Calu3 (cell line): ENCODE measurements at regions not wholly inside any gene's neighbourhood (a gene's known extent, or its start where the extent isn't known, plus 50 kb on each side); places are given as distances from the start of the nearest gene placed in this dataset.

Source experiments
- BruUV-seq: library from RNA; stranded (reverse); fragments of 400-500 nt; replicated peaks from 2 replicates; lab custom pipeline; 2021; lab: Mats Ljungman, UMichigan
- CTCF ChIA-PET: fragments of 300-600 bp; sonication (Branson Sonifier 250); formaldehyde crosslinking; loops from one replicate; lab custom pipeline; 2022; ENCODE audit warnings: antibody characterized with exemption; lab: Charles Lee
- DNase-seq: peaks from one replicate; pipeline ENCODE4 v3.0.0; 2022
- H3K27ac Mint-ChIP-seq: one replicate; pipeline ENCODE4 v1.8.0; 2022; ENCODE audit warnings: mixed read lengths; ENCODE audit not compliant: unreplicated experiment
- H3K27me3 Mint-ChIP-seq: one replicate; pipeline ENCODE4 v1.8.0; 2022; ENCODE audit warnings: mixed read lengths; ENCODE audit not compliant: unreplicated experiment
- H3K36me3 Mint-ChIP-seq: one replicate; pipeline ENCODE4 v1.8.0; 2022; ENCODE audit warnings: mild to moderate bottlenecking, moderate library complexity, mixed read lengths; ENCODE audit not compliant: insufficient read depth, unreplicated experiment
- H3K4me1 Mint-ChIP-seq: one replicate; pipeline ENCODE4 v1.8.0; 2022; ENCODE audit warnings: mild to moderate bottlenecking, low read depth, mixed read lengths; ENCODE audit not compliant: unreplicated experiment
- H3K4me3 Mint-ChIP-seq: one replicate; pipeline ENCODE4 v1.8.0; 2022; ENCODE audit warnings: mild to moderate bottlenecking, low read depth, moderate library complexity, mixed read lengths; ENCODE audit not compliant: unreplicated experiment
- H3K9me3 Mint-ChIP-seq: one replicate; pipeline ENCODE4 v1.8.0; 2022; ENCODE audit warnings: low read depth, mixed read lengths; ENCODE audit not compliant: unreplicated experiment
- intact Hi-C: fragments of 100-400 bp; cut with micrococcal nuclease; formaldehyde crosslinking; loops from one replicate; pipeline ENCODE4 v1.10.0; 2022; ENCODE audit not compliant: unreplicated experiment
- TF ChIP-seq, protein P1 (sequence below): fragments of 200-600 bp; IDR thresholded peaks from one replicate; pipeline ENCODE4 v1.8.0; 2022; ENCODE audit warnings: antibody characterized with exemption; ENCODE audit not compliant: unreplicated experiment

DNA sequence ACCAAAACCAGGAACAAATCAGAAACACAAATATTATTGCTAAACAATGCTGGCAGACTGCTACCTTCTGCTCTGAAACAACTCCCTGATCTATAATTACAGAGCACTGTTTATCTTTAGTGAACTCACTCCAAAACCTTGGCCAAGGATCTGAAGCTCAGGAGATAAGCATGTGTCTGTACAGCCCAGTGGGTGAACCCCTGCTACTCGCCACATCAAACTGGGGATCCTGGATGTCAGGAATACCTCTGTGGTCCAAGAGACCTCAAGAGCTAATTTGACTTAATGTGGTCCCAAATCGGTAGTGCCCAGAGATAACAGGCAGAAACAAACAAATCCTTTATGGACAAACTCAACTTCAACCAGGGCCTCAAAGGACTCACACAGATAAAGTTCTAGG lies 381.8 kb downstream of the KIF16B start:
- intact Hi-C loops: no loop called here
- no peak for DNase-seq
- CTCF ChIA-PET: no interaction called here
- no TSS peak for BruUV-seq
- TF ChIP-seq, protein P1, sequence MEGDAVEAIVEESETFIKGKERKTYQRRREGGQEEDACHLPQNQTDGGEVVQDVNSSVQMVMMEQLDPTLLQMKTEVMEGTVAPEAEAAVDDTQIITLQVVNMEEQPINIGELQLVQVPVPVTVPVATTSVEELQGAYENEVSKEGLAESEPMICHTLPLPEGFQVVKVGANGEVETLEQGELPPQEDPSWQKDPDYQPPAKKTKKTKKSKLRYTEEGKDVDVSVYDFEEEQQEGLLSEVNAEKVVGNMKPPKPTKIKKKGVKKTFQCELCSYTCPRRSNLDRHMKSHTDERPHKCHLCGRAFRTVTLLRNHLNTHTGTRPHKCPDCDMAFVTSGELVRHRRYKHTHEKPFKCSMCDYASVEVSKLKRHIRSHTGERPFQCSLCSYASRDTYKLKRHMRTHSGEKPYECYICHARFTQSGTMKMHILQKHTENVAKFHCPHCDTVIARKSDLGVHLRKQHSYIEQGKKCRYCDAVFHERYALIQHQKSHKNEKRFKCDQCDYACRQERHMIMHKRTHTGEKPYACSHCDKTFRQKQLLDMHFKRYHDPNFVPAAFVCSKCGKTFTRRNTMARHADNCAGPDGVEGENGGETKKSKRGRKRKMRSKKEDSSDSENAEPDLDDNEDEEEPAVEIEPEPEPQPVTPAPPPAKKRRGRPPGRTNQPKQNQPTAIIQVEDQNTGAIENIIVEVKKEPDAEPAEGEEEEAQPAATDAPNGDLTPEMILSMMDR: no peak
- Mint-ChIP-seq H3K36me3 (no peaks in the 10 kb centered on the region), H3K9me3 (no peaks in the 10 kb centered on the region), H3K27ac (no peak overlapping the region), H3K27me3 (no peaks in the 10 kb centered on the region), H3K4me3 (no peak overlapping the region), H3K4me1 (no peaks in the 10 kb centered on the region)

DNA sequence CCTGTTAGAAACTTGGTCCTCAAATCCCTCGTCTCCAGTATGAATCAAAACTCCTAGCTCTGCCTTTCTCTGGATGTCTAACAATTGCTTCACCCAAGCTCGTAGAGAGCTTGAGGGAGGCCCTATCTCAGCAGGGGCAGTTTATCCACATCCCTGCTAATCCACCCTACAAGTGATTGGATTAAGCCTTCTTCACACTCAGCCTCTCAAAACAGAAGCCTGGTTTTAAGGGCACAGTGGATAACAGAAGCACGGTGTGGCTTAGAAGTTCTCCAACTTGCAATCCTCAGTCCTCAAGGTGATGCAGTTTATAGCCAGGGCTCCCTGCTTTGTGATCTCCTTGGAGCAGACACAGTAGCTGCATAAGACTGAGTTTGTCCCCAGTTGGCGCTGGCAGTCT lies 383.9 kb downstream of the KIF16B start:
- TF ChIP-seq, protein P1: no peak
- no peak for DNase-seq
- Mint-ChIP-seq H3K27me3 (no peaks in the 10 kb centered on the region), H3K4me1 (no peaks in the 10 kb centered on the region), H3K27ac (no peak overlapping the region), H3K4me3 (no peak overlapping the region), H3K36me3 (no peaks in the 10 kb centered on the region), H3K9me3 (no peaks in the 10 kb centered on the region)
- no TSS peak for BruUV-seq
- intact Hi-C loops: no loop called here
- CTCF ChIA-PET: no interaction called here

DNA sequence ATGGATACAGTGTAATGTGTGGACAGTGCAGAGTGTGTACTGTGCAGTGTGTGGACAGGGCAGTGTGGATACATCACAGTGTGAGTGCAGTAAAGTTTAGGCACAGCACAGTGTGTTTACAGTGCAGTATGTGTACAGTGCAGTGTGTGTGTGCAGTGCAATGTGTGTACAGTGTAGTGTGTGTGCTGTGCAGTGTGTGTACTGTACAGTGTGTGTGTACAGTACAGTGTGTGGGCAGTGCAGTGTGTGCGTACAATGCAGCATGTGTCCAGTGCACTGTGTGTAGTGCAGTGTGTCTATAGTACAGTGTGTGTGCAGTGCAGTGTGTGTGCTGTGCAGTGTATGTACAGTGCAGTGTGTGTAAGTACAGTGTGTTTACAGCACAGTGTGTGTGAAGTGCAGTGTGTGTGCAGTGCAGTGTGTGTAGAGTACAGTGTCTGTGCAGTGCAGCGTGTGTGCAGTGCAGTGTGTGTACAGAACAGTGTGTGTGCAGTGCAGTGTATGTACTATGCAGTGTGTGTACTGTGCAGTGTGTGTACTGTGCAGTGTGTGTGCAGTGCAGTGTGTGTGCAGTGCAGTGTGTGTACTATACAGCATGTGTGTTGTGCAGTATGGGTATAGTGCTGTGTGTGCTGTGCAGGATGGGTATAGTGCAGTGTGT lies 385.2 kb downstream of the KIF16B start:
- DNase-seq: no peak
- no peak overlapping the region for H3K27ac Mint-ChIP-seq
- no TSS peak for BruUV-seq
- no peak overlapping the region for H3K4me3 Mint-ChIP-seq
- H3K4me1 Mint-ChIP-seq: no peaks in the 10 kb centered on the region
- H3K27me3 Mint-ChIP-seq: no peaks in the 10 kb centered on the region
- intact Hi-C loops: no loop called here
- H3K36me3 Mint-ChIP-seq: no peaks in the 10 kb centered on the region
- TF ChIP-seq, protein P1: no peak
- CTCF ChIA-PET: no interaction called here
- H3K9me3 Mint-ChIP-seq: no peaks in the 10 kb centered on the region

DNA sequence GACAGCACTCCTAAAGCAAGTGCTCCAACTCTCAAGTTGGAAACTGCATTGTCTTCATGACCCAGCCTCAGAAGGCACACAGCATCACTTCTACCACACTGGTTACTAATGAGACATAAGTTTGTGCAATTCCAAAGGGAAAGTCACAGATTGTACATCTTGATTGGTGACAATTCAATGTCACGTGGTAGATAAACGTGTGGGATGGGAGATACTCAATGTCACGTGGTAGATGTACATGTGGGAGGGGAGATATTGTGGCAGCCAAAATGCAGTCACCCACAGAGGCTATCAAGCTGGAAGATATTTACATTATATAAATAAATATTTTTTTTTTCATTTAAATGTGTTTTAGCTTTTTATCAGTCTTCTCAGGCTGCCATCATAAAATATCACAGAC lies 393.3 kb downstream of the KIF16B start:
- BruUV-seq: no TSS peak
- Mint-ChIP-seq H3K4me1 (no peaks in the 10 kb centered on the region), H3K36me3 (no peaks in the 10 kb centered on the region), H3K27me3 (peaks cover 7% of the 10 kb centered on the region), H3K4me3 (no peak overlapping the region), H3K27ac (no peak overlapping the region), H3K9me3 (no peaks in the 10 kb centered on the region)
- CTCF ChIA-PET: interaction anchor here (0.5 kb wide), 1 partner anchor 1195 kb away, joined by 4 read pairs; no protein-coding TSS in a partner anchor
- no peak for DNase-seq
- TF ChIP-seq, protein P1: no peak
- intact Hi-C loops: no loop called here
